ENCODE measurements at regions not wholly inside any gene's neighbourhood (a gene's known extent, or its start where the extent isn't known, plus 50 kb on each side); places are given as distances from the start of the nearest gene placed in this dataset.

- Histone ChIP-seq H3K18ac (ENCODE audit: insufficient read length, low read depth, low read length) (no peak overlapping the region), H3K14ac (ENCODE audit: insufficient read depth, low read length) (no peak overlapping the region), H4K5ac (ENCODE audit: insufficient read length, low read depth, low read length) (no peak overlapping the region), H2BK20ac (ENCODE audit: low read depth, low read length, poor library complexity, severe bottlenecking) (no peak overlapping the region), H3K9ac (ENCODE audit: extremely low read depth, insufficient read length, low read length) (no peak overlapping the region), H2BK120ac (ENCODE audit: low read depth, low read length, poor library complexity, severe bottlenecking) (no peak overlapping the region), H4K91ac (ENCODE audit: insufficient read length, low read depth, low read length) (no peak overlapping the region), H2BK12ac (ENCODE audit: insufficient read length, low read depth, low read length) (no peak overlapping the region), H3K9me3 (ENCODE audit: control insufficient read depth, low read depth, low read length) (no peaks in the 10 kb centered on the region), H2AFZ (ENCODE audit: low read length) (no peak overlapping the region), H3K23me2 (ENCODE audit: insufficient read length, low read depth, low read length, poor library complexity, severe bottlenecking) (no peaks in the 10 kb centered on the region), H3K23ac (ENCODE audit: insufficient read length, low read depth, low read length) (no peak overlapping the region), H2BK15ac (ENCODE audit: low read depth, low read length) (no peak overlapping the region), H3K27ac (ENCODE audit: insufficient read length, low read depth, low read length) (no peak overlapping the region), H2BK5ac (ENCODE audit: insufficient read length, low read length) (no peak overlapping the region), H3K4me2 (ENCODE audit: insufficient read depth, insufficient read length, low read length) (no peak overlapping the region), H3K56ac (ENCODE audit: insufficient read length, low read depth, low read length) (no peak overlapping the region), H3K79me1 (ENCODE audit: insufficient read depth, low read depth, low read length, poor library complexity, severe bottlenecking) (no peaks in the 10 kb centered on the region), H3T11ph (ENCODE audit: low read length) (no peak overlapping the region), H3K79me2 (ENCODE audit: insufficient read depth, low read length) (no peaks in the 10 kb centered on the region), H3K4ac (ENCODE audit: low read depth, low read length) (no peak overlapping the region), H4K20me1 (ENCODE audit: control insufficient read depth, insufficient read depth, insufficient read length) (no peaks in the 10 kb centered on the region), H4K8ac (replicated peaks; ENCODE audit: insufficient read length, low read depth, low read length) (no peak overlapping the region), H3K4me1 (ENCODE audit: insufficient read depth, low read length) (no peaks in the 10 kb centered on the region), H2AK5ac (ENCODE audit: insufficient read length, low read length) (no peak overlapping the region), H3K27me3 (ENCODE audit: insufficient read depth, low read length) (no peaks in the 10 kb centered on the region)
- Mint-ChIP-seq H3K9me3 (no peaks in the 10 kb centered on the region), H3K27ac (no peak overlapping the region), H3K36me3 (ENCODE audit: insufficient read depth in 1 of 3, low read depth in 3 of 3) (no peaks in the 10 kb centered on the region), H3K4me1 (peaks cover 7 to 9% of the 10 kb centered on the region in 2 experiments), H3K4me3 (no peak overlapping the region), H3K27me3 (ENCODE audit: low read depth) (no peaks in the 10 kb centered on the region; the same call in 1 of the 2 replicates)
- TF ChIP-seq, protein P1, sequence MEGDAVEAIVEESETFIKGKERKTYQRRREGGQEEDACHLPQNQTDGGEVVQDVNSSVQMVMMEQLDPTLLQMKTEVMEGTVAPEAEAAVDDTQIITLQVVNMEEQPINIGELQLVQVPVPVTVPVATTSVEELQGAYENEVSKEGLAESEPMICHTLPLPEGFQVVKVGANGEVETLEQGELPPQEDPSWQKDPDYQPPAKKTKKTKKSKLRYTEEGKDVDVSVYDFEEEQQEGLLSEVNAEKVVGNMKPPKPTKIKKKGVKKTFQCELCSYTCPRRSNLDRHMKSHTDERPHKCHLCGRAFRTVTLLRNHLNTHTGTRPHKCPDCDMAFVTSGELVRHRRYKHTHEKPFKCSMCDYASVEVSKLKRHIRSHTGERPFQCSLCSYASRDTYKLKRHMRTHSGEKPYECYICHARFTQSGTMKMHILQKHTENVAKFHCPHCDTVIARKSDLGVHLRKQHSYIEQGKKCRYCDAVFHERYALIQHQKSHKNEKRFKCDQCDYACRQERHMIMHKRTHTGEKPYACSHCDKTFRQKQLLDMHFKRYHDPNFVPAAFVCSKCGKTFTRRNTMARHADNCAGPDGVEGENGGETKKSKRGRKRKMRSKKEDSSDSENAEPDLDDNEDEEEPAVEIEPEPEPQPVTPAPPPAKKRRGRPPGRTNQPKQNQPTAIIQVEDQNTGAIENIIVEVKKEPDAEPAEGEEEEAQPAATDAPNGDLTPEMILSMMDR (conservative IDR thresholded peaks at IDR 0.05): no peak
- DNase-seq: no peak
- no CpG with 5 or more reads among the region's 4 CpGs for WGBS (ENCODE audit: extremely low coverage, insufficient read length, low lambda C conversion rate)
Observed at GRCh38 chr6:9761220-9761619, 653.7 kb downstream of the TFAP2A start.

All from H9 (cell line).